HL-60 (cell line): ENCODE measurements at regions not wholly inside any gene's neighbourhood (a gene's known extent, or its start where the extent isn't known, plus 50 kb on each side); places are given as distances from the start of the nearest gene placed in this dataset.

Experiments used
- DNase-seq, 2 experiments: peaks; one replicate each; pipeline ENCODE4 v3.0.0-alpha.2; 2010 to 2020; ENCODE audit warnings: low read depth in 1 of 2, low spot score in 1 of 2
- H3K27ac ChIP-seq: fragments of 250-450 bp; sonication (Bioruptor Pico); replicated peaks from 2 replicates; pipeline ENCODE4 v1.5.1; 2020; ENCODE audit warnings: mild to moderate bottlenecking, moderate library complexity
- H3K27me3 ChIP-seq: fragments of 250-450 bp; sonication (Bioruptor Pico); 2 replicates; pipeline ENCODE4 v1.5.1; 2021; ENCODE audit warnings: mild to moderate bottlenecking, moderate library complexity; ENCODE audit not compliant: insufficient read depth, poor library complexity, severe bottlenecking
- H3K4me3 ChIP-seq: replicated peaks from 2 replicates; pipeline ENCODE4 v1.5.1; 2011; ENCODE audit warnings: mild to moderate bottlenecking, control low read depth, low read length; ENCODE audit not compliant: insufficient read depth
- CTCF ChIP-seq: IDR thresholded peaks from one replicate; pipeline ENCODE4 v1.5.1; 2011; ENCODE audit warnings: low read length, control low read depth, inconsistent platforms; ENCODE audit not compliant: insufficient read depth
- GABPA ChIP-seq: IDR thresholded peaks from 2 replicates; pipeline ENCODE4 v1.6.1; 2012; ENCODE audit warnings: low read depth
- POLR2AphosphoS5 ChIP-seq: IDR thresholded peaks from 2 replicates; pipeline ENCODE4 v1.6.1; 2012; ENCODE audit warnings: low read depth
- REST ChIP-seq: IDR thresholded peaks from 2 replicates; pipeline ENCODE4 v1.6.1; 2012; ENCODE audit warnings: low read depth; ENCODE audit not compliant: insufficient replicate concordance
- SPI1 ChIP-seq: IDR thresholded peaks from 2 replicates; pipeline ENCODE4 v1.6.1; 2012; ENCODE audit warnings: low read depth, mild to moderate bottlenecking, borderline replicate concordance

GRCh38 chr22:23404689-23405365, 175.3 kb downstream of the IGLL1 start:
- no peak for TF ChIP-seq POLR2AphosphoS5
- peak; percentile 91 for TF ChIP-seq REST
- Histone ChIP-seq H3K27ac (no peak overlapping the region), H3K4me3 (no peak overlapping the region), H3K27me3 (no peaks in the 10 kb centered on the region)
- DNase-seq = no peak

GRCh38 chr22:23403720-23404688, 176.1 kb downstream of the IGLL1 start:
- no peak overlapping the region for H3K4me3 ChIP-seq
- TF ChIP-seq SPI1 (no peak), POLR2AphosphoS5 (no peak), REST (no peak)
- no peaks in the 10 kb centered on the region for H3K27me3 ChIP-seq
- H3K27ac ChIP-seq = no peak overlapping the region
- no peak for DNase-seq

GRCh38 chr22:23403152-23403719, 176.9 kb downstream of the IGLL1 start:
- DNase-seq = no peak
- no peak overlapping the region for H3K27ac ChIP-seq
- no peaks in the 10 kb centered on the region for H3K27me3 ChIP-seq
- H3K4me3 ChIP-seq = no peak overlapping the region
- TF ChIP-seq GABPA = no peak
- TF ChIP-seq REST = no peak
- TF ChIP-seq POLR2AphosphoS5 = no peak
- TF ChIP-seq CTCF = no peak
- no peak for TF ChIP-seq SPI1
